ENCODE measurements at regions not wholly inside any gene's neighbourhood (a gene's known extent, or its start where the extent isn't known, plus 50 kb on each side); places are given as distances from the start of the nearest gene placed in this dataset.

DNA sequence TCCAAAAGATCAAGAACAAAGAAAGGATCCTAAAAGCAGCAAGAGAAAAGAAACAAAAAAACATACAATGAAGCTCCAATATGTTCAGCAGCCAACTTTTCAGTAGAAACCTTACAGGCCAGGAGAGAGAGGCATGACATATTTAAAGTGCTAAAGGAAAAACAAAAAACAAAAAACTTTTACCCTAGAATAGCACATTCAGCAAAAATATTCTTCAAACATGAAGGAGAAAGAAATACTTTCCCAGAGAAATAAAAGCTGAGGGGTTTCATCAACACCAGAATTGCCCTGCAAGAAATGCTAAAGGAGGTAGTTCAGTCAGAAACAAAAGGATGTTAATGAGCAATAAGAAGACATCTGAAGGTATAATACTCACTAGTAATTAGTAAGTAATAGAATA lies 753.5 kb upstream of the POT1 start:
- TF ChIP-seq, protein P1, sequence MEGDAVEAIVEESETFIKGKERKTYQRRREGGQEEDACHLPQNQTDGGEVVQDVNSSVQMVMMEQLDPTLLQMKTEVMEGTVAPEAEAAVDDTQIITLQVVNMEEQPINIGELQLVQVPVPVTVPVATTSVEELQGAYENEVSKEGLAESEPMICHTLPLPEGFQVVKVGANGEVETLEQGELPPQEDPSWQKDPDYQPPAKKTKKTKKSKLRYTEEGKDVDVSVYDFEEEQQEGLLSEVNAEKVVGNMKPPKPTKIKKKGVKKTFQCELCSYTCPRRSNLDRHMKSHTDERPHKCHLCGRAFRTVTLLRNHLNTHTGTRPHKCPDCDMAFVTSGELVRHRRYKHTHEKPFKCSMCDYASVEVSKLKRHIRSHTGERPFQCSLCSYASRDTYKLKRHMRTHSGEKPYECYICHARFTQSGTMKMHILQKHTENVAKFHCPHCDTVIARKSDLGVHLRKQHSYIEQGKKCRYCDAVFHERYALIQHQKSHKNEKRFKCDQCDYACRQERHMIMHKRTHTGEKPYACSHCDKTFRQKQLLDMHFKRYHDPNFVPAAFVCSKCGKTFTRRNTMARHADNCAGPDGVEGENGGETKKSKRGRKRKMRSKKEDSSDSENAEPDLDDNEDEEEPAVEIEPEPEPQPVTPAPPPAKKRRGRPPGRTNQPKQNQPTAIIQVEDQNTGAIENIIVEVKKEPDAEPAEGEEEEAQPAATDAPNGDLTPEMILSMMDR (IDR thresholded peaks at IDR 0.05): no peak
- no peak for TF ChIP-seq EZH2 (IDR thresholded peaks at IDR 0.05)
- TF ChIP-seq EZH2phosphoT487 (IDR thresholded peaks at IDR 0.05): no peak
